OCI-LY7 (cell line): ENCODE measurements at regions not wholly inside any gene's neighbourhood (a gene's known extent, or its start where the extent isn't known, plus 50 kb on each side); places are given as distances from the start of the nearest gene placed in this dataset.

Experiments used
- BruUV-seq: library from RNA; stranded (reverse); fragments of 400-500 nt; replicated peaks from 2 replicates; lab custom pipeline; 2021; lab: Mats Ljungman, UMichigan
- CTCF ChIA-PET: fragments of 300-600 bp; sonication (Branson Sonifier 250); formaldehyde crosslinking; loops from one replicate; lab custom pipeline; 2022; ENCODE audit warnings: antibody characterized with exemption; ENCODE audit not compliant: unreplicated experiment; lab: Charles Lee
- POLR2A ChIA-PET: fragments of 300-600 bp; sonication (Branson Sonifier 250); formaldehyde crosslinking; loops from one replicate; lab custom pipeline; 2022; ENCODE audit warnings: antibody characterized with exemption; lab: Charles Lee
- DNase-seq: peaks from one replicate; pipeline ENCODE4 v3.0.0-alpha.2; 2015; ENCODE audit warnings: low spot score
- H2AFZ ChIP-seq: fragments of 200-600 bp; sonication (generic), shearing (Covaris generic); 2 replicates; pipeline ENCODE4 v1.6.1; 2014; ENCODE audit warnings: mild to moderate bottlenecking, antibody characterized with exemption, low read length, moderate library complexity
- H3K27ac ChIP-seq: fragments of 200-600 bp; sonication (generic); 2 replicates; pipeline ENCODE4 v1.5.1; 2014; ENCODE audit warnings: mixed run types, low read depth, mild to moderate bottlenecking, moderate library complexity, low read length, inconsistent platforms; ENCODE audit not compliant: poor library complexity, severe bottlenecking
- H3K36me3 ChIP-seq: fragments of 200-600 bp; sonication (generic); 2 replicates; pipeline ENCODE4 v1.6.1; 2014; ENCODE audit warnings: mild to moderate bottlenecking, antibody characterized with exemption, low read length, moderate library complexity, mixed read lengths; ENCODE audit not compliant: insufficient read depth
- H3K4me1 ChIP-seq: fragments of 200-600 bp; sonication (generic); 2 replicates; pipeline ENCODE4 v1.5.1; 2014; ENCODE audit warnings: mild to moderate bottlenecking, low read length; ENCODE audit not compliant: insufficient read depth, poor library complexity, severe bottlenecking
- H3K4me2 ChIP-seq: fragments of 200-600 bp; sonication (generic); 2 replicates; pipeline ENCODE4 v1.6.1; 2014; ENCODE audit warnings: mild to moderate bottlenecking, low read length
- H3K4me3 ChIP-seq: fragments of 200-600 bp; sonication (generic); 2 replicates; pipeline ENCODE4 v1.5.1; 2014; ENCODE audit warnings: mild to moderate bottlenecking, low read depth, low read length; ENCODE audit not compliant: poor library complexity, severe bottlenecking
- H3K79me2 ChIP-seq: fragments of 200-600 bp; sonication (generic); 2 replicates; pipeline ENCODE4 v1.6.1; 2016; ENCODE audit warnings: low read depth, mild to moderate bottlenecking, low read length, moderate library complexity, mixed read lengths; ENCODE audit not compliant: insufficient read depth
- H3K9me2 ChIP-seq: fragments of 200-600 bp; sonication (generic); 2 replicates; pipeline ENCODE4 v1.6.1; 2016; ENCODE audit warnings: mild to moderate bottlenecking, low read length, mixed read lengths; ENCODE audit not compliant: insufficient read depth
- H3K9me3 ChIP-seq: fragments of 200-600 bp; sonication (generic); 2 replicates; pipeline ENCODE4 v1.6.1; 2014; ENCODE audit warnings: mild to moderate bottlenecking, mixed run types, low read length, mixed read lengths
- H4K20me1 ChIP-seq: fragments of 200-600 bp; sonication (generic); 2 replicates; pipeline ENCODE4 v1.6.1; 2014; ENCODE audit warnings: mild to moderate bottlenecking, antibody characterized with exemption, low read length, moderate library complexity, mixed read lengths; ENCODE audit not compliant: insufficient read depth
- EZH2phosphoT487 ChIP-seq: fragments of 200-600 bp; sonication (generic); IDR thresholded peaks from 2 replicates; pipeline ENCODE4 v1.6.1; 2018; ENCODE audit warnings: low read depth, borderline replicate concordance, mild to moderate bottlenecking, mixed run types, antibody characterized with exemption, low read length, moderate library complexity, mixed read lengths
- intact Hi-C: fragments of 100-400 bp; cut with micrococcal nuclease; formaldehyde crosslinking; loops from one replicate; pipeline ENCODE4 v1.10.0; 2022; ENCODE audit not compliant: unreplicated experiment
- TF ChIP-seq, protein P1 (sequence below): fragments of 200-600 bp; sonication (generic); conservative IDR thresholded peaks from 2 replicates; pipeline ENCODE4 v1.5.1; 2014; ENCODE audit warnings: mild to moderate bottlenecking, antibody characterized with exemption, low read length, moderate library complexity, mixed read lengths

DNA sequence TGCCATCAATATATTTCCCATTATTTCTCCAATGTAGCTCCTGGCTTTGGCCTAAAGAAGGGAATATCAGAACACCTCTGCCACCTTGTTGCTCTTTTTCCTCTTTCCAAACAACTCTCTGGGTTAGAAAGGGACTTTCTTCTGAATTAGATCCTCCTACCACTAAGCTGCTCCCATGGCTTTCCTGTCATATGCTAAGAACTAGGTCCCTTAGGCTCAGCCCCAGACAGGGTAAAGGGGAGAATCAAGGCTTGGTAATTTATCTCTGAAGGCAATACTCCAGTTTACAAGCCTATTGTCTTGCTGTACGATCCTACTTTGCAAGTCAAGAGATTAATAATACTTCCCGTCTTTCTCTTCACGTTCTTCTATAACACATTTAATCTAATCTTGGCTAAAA is 373.2 kb upstream of the DAB1 start:
- no peaks in the 10 kb centered on the region for H3K79me2 ChIP-seq
- ChIA-PET CTCF (no interaction called here), POLR2A (no interaction called here)
- BruUV-seq: no TSS peak
- no peak overlapping the region for H2AFZ ChIP-seq
- no peak for DNase-seq
- no peaks in the 10 kb centered on the region for H4K20me1 ChIP-seq
- no peaks in the 10 kb centered on the region for H3K9me3 ChIP-seq
- H3K4me3 ChIP-seq: no peak overlapping the region
- intact Hi-C loops: no loop called here
- no peak overlapping the region for H3K4me2 ChIP-seq
- TF ChIP-seq, protein P1, sequence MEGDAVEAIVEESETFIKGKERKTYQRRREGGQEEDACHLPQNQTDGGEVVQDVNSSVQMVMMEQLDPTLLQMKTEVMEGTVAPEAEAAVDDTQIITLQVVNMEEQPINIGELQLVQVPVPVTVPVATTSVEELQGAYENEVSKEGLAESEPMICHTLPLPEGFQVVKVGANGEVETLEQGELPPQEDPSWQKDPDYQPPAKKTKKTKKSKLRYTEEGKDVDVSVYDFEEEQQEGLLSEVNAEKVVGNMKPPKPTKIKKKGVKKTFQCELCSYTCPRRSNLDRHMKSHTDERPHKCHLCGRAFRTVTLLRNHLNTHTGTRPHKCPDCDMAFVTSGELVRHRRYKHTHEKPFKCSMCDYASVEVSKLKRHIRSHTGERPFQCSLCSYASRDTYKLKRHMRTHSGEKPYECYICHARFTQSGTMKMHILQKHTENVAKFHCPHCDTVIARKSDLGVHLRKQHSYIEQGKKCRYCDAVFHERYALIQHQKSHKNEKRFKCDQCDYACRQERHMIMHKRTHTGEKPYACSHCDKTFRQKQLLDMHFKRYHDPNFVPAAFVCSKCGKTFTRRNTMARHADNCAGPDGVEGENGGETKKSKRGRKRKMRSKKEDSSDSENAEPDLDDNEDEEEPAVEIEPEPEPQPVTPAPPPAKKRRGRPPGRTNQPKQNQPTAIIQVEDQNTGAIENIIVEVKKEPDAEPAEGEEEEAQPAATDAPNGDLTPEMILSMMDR: no peak
- no peak for TF ChIP-seq EZH2phosphoT487
- H3K9me2 ChIP-seq: no peaks in the 10 kb centered on the region
- no peak overlapping the region for H3K27ac ChIP-seq
- no peaks in the 10 kb centered on the region for H3K4me1 ChIP-seq
- H3K36me3 ChIP-seq: no peaks in the 10 kb centered on the region

DNA sequence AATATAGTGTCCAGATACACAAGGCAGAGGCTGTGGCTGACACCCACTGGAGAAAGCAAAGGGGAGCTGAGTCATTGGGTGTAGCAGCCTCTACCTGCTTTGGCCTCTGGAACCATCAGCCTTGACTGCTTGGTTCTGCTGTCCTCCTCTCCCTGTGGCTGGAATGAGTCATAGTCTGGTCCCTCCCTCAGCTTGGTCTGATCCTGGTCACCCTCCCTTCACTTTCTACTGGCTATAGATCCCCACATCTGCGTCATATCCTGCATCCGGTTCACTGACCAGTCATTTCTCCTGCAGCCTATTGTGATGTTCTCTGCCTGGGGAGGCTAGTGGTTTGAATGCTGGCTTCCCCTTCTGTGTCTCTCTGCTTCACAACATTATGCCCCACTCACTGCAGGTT is 372.8 kb upstream of the DAB1 start:
- H4K20me1 ChIP-seq: no peaks in the 10 kb centered on the region
- H3K9me2 ChIP-seq: no peaks in the 10 kb centered on the region
- H3K79me2 ChIP-seq: no peaks in the 10 kb centered on the region
- no peaks in the 10 kb centered on the region for H3K36me3 ChIP-seq
- no peak overlapping the region for H2AFZ ChIP-seq
- ChIA-PET CTCF (no interaction called here), POLR2A (no interaction called here)
- H3K27ac ChIP-seq: no peak overlapping the region
- no peak for DNase-seq
- no peaks in the 10 kb centered on the region for H3K4me1 ChIP-seq
- intact Hi-C loops: no loop called here
- TF ChIP-seq, protein P1: no peak
- TF ChIP-seq EZH2phosphoT487: no peak
- H3K9me3 ChIP-seq: no peaks in the 10 kb centered on the region
- no TSS peak for BruUV-seq
- no peak overlapping the region for H3K4me3 ChIP-seq
- H3K4me2 ChIP-seq: no peak overlapping the region

DNA sequence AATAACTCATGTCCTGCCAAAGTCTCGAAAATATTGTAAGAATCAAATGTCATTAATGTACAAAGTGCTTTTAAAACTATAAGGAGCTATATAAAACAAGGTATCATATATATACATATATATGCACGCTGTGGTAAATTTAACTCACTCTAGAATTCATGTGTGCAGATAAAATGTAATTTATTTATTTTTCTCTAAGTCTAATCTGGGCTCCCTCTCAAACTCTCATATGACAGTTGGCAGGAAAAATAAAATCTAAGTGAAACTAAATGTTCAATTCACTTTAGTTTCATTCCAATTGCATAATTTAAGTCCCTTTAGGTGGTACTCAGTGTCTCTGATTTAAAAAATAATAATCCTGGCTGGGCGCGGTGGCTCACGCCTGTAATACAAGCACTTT is 372.0 kb upstream of the DAB1 start:
- H2AFZ ChIP-seq: no peak overlapping the region
- no peak overlapping the region for H3K4me3 ChIP-seq
- H3K9me2 ChIP-seq: no peaks in the 10 kb centered on the region
- POLR2A ChIA-PET: no interaction called here
- H3K4me2 ChIP-seq: no peak overlapping the region
- H4K20me1 ChIP-seq: no peaks in the 10 kb centered on the region
- no peak for DNase-seq
- intact Hi-C loops: no loop called here
- no peak overlapping the region for H3K27ac ChIP-seq
- no peaks in the 10 kb centered on the region for H3K79me2 ChIP-seq
- TF ChIP-seq, protein P1: no peak
- no peak for TF ChIP-seq EZH2phosphoT487
- CTCF ChIA-PET: no interaction called here
- no peaks in the 10 kb centered on the region for H3K36me3 ChIP-seq
- H3K4me1 ChIP-seq: no peaks in the 10 kb centered on the region
- no TSS peak for BruUV-seq
- no peaks in the 10 kb centered on the region for H3K9me3 ChIP-seq
